ENCODE measurements at regions not wholly inside any gene's neighbourhood (a gene's known extent, or its start where the extent isn't known, plus 50 kb on each side); places are given as distances from the start of the nearest gene placed in this dataset.
"Not testable (repeated sequence)": the region's sequence is repeated elsewhere in the genome, so short reads cannot be mapped to it uniquely, and the experiment has no call there.

- no peak for DNase-seq
These were observed 169.4 kb downstream of the KBTBD8 start for GRCh38 chr3:67167481-67167880.

DNA sequence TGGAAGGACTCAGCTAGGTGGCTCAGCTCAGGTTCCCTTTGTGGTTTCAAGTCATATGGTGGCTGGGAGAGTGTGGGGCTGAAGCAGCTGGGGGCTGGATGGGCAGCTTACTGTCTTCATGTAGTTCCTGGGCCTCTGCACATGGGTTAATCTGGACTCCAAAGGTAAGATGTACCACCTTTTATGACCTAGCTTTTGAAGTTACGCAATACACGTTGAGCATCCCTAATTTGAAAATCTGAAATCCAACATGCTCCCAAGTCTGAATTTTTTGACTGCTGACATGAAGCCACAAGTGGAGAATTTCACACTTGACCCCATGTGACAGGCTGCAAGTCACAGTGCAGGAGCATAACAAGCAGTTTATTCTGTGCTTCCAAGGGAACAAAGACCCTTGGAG, 173.7 kb downstream of the KBTBD8 start:
- no peak for DNase-seq

DNA sequence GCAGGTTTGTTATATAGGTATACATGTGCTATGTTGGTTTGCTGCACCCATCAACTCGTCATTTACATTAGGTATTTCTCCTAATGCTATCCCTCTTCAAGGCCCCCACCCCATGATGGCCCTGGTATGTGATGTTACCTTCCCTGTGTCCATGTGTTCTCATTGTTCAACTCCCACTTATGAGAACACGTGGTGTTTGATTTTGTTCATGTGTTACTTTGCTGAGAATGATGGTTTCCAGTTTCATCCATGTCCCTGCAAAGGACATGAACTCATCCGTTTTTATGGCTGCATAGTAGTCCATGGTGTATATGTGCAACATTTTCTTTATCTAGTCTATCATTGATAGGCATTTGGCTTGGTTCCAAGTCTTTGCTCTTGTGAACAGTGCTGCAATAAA, 175.0 kb downstream of the KBTBD8 start:
- DNase-seq: not testable (repeated sequence)

DNA sequence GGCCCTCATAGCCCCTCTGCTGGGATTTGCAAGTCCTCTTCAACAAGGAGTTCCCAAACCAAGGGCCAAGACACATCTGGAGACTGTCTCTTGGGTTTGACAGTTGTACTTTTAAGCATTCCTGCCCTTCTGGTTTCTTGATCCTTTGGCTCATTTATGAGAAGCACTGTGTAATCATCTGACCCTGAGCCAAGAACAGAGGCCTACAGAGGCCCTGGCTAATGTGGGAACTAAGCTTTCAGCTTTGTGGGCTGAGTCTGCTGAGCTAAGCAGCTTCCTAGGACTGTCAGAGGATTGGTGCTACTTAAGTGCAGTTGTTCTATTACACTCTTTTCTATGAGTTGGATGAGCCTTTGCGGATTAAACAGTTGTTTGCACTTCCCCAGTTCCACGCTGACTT, 178.3 kb downstream of the KBTBD8 start:
- no peak for DNase-seq

- DNase-seq: no peak
These were observed 194.4 kb downstream of the KBTBD8 start for GRCh38 chr3:67192466-67192865.

DNA sequence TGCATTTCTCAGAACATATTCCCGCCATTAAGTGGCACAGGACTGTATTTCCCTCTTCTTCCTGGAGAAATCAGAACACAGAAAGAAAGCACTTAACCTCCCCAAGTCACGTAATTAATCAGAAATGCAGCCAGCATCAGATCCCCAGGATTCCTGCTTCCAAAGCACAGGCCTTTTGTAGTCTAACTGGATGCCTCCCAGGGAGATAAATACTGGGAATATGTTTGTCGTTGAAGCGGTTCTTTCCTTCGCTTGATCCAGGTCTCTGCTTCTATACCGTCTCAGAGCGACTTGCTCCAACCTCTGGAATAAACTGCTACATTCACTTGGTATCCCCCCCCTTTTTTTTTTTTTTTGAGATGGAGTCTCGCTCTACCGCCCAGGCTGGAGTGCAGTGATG, 198.6 kb downstream of the KBTBD8 start:
- no peak for DNase-seq

DNA sequence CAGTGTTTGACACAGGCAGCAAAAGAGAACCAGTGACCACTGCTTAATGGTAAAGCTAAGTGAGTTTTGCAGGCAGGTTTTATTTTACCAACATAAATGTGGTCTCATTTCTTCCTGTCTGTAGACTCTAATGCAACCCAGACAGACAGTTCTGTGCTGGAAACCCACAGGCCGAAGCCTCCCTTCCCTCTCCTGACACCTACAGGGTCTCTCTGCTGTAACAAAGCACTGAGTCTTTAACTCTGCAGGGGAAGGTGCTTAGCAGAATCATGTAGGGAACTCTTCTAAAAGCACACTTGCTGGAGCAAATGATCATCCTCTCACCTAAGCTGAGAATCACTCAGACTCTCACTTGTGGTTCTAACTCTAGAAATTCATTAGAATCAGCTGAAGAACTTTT, 200.3 kb downstream of the KBTBD8 start:
- DNase-seq: no peak

DNA sequence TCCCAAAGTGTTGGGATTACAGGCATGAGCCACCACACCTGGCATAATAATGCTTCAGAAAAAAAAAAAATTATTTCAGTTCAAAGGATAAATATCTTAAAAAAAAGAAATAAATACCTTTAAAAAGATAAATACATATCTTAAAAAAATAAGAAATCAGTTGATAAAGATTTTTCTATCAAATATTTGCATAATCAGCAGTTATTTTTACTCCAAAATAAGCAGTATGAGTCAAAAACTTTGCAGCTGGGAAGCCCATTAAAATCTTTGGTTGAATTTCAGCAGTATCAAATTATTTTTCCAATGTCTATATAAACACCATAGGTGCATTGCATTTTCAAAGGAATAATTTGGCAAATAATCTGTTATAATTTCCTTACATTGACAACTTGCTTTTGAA, 202.5 kb downstream of the KBTBD8 start:
- DNase-seq: no peak

DNA sequence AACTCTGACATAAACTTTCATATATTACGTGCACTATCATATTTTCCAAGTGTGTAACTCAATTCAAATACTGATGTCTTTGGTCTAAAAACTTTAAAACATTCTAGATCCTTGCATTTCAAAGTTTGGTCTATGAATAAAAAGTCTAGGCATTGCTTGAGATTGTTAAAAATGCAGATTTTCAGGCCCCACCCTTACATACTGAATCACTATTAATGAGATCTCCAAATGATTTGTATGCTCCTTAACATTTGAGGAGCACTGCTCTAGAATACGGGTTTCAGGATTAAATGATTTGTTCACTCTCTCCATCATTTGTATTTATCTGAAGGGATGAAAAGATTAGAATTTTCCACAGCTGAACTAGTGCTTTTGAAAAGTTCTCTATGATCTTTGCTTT, 202.9 kb downstream of the KBTBD8 start:
- DNase-seq: no peak

- no peak for DNase-seq
These were observed 203.9 kb downstream of the KBTBD8 start for GRCh38 chr3:67202053-67202452.

DNA sequence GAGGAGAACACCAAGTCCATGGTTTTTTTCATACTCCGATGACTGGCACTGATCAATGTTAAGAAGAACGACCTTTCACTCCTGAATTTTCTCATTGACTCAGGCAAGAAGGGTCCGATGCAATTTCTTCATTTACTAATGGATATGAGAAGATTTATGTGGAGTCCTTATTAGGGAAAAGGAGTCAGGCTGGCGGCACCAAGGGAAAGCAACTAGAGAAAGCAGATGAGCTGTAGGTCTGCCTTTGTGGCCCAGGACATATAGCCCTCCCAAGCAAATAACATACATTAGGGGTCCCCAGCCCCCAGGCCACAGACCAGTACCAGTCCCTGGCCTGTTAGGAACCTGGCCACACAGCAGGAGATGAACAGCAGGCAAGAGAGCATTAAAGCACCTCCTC, 206.8 kb downstream of the KBTBD8 start:
- DNase-seq: no peak

DNA sequence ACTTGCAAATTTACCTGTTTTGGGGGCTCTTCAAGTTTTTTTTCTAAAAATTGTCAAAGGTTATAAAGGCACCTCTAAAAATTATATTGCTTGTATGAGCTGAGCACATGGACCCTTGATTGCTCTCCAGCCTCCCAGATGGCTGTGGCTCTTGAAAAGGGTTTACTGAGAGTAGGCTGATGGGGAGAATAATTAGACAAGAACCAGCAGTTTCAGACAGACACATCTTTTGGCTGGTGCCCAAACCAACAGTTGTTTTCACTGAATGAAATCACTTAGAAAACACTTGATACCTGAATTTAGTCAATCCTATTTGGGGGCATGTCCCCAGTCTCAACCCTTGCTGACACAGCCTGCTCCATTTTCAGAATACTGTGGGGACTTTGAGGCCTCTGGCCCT, 217.6 kb downstream of the KBTBD8 start:
- DNase-seq: no peak

- no peak for DNase-seq
These were observed 228.9 kb downstream of the KBTBD8 start for GRCh38 chr3:67227030-67227429.

GRCh38 chr3:67228136-67228535, 230.0 kb downstream of the KBTBD8 start:
- DNase-seq: no peak

GRCh38 chr3:67232642-67233041, 234.5 kb downstream of the KBTBD8 start:
- DNase-seq: no peak

- DNase-seq: no peak
These were observed 241.2 kb downstream of the KBTBD8 start for GRCh38 chr3:67239353-67239752.

DNA sequence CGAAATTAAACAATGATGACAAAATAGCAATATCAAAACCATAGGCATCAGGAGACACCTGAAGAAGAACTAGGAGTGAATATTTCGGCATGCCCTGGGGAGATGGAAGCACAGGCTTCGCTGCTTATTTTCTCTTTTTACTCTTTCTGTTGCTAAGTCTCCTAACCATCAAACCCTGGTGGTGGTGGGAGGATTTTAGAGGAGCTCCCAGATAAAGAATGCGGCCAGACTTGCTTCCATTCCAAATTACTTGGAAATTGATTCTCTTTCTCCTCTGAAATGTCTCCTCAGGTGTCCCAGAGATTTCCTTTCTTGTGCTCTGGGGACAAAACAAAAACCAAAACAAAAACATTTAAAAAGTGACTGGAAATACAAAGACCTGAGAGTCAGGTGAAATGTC, 243.0 kb downstream of the KBTBD8 start:
- DNase-seq: no peak

DNA sequence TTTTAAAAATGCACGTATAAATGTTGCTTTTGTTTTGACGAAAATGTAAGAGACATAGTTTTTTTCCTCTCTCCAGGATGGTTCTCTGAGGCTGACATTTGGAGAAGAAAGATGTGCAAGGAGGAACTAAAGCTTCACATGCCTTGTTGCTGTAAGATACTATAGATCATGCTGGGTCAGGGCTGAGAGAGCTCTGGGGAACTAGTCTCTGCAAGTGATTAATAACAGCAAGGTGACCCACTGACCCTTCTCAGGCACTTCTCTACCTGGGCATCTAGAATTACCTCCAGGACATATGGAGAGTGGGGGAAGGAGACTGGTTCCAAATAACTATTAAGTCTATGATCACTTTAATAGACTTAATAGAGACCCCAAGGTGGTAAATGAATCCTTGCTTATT, 246.0 kb downstream of the KBTBD8 start:
- DNase-seq: no peak

GRCh38 chr3:67245545-67245944, 247.4 kb downstream of the KBTBD8 start:
- no peak for DNase-seq

- DNase-seq: no peak
These were observed 250.6 kb downstream of the KBTBD8 start for GRCh38 chr3:67248726-67249125.

GRCh38 chr3:67252906-67253305, 254.8 kb downstream of the KBTBD8 start:
- not testable (repeated sequence) for DNase-seq

DNA sequence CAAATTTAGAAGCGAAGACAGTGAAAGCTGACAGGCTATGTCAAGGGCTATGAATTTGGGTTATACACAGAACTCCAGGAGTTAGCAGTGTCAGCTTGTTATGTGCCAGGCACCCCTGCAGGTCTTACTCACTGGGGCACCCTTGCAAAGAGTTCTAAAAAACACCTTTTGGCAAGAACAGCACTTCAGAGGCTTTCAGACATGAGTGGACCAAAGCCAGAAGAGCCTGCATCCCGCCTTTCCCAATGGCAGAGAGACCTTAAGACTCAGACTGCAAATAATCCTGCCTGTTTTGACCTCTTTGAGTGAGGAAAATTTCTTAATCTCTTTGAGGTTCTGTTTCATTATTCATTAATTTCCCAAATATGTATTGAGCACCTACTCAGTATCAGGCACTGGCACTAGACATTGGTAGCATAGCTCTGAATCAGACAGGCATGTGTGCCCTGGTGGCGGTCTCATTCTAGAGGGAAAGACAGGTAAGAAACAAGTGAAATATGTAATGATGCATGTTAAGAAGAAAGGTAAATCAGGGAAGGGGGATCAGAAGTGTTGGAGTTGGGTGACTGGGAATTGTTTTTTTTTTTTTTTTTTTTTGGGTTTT, 280.0 kb downstream of the KBTBD8 start:
- DNase-seq: no peak

- DNase-seq: no peak
These were observed 288.5 kb downstream of the KBTBD8 start for GRCh38 chr3:67286586-67286985.

GRCh38 chr3:67288466-67289106, 290.5 kb downstream of the KBTBD8 start:
- no peak for DNase-seq

GRCh38 chr3:67289626-67290025, 291.5 kb downstream of the KBTBD8 start:
- no peak for DNase-seq
